Astrocyte of the spinal cord (primary cell): ENCODE measurements at regions not wholly inside any gene's neighbourhood (a gene's known extent, or its start where the extent isn't known, plus 50 kb on each side); places are given as distances from the start of the nearest gene placed in this dataset.

Source experiments
- DNase-seq: peaks from one replicate; pipeline ENCODE4 v3.0.0; 2011; ENCODE audit warnings: low read depth, low spot score
- H3K4me3 ChIP-seq: 2 replicates; pipeline ENCODE4 v1.5.1; 2011; ENCODE audit warnings: low read depth, mild to moderate bottlenecking, low read length, moderate library complexity
- CTCF ChIP-seq: IDR thresholded peaks from 2 replicates; pipeline ENCODE4 v1.5.1; 2012; ENCODE audit warnings: low read depth, mild to moderate bottlenecking, low read length, inconsistent platforms
- in situ Hi-C: cut with HindIII; loops from 2 replicates; pipeline ENCODE4 v1.10.0; 2017; ENCODE audit warnings: low sequenced_read_pairs

DNA sequence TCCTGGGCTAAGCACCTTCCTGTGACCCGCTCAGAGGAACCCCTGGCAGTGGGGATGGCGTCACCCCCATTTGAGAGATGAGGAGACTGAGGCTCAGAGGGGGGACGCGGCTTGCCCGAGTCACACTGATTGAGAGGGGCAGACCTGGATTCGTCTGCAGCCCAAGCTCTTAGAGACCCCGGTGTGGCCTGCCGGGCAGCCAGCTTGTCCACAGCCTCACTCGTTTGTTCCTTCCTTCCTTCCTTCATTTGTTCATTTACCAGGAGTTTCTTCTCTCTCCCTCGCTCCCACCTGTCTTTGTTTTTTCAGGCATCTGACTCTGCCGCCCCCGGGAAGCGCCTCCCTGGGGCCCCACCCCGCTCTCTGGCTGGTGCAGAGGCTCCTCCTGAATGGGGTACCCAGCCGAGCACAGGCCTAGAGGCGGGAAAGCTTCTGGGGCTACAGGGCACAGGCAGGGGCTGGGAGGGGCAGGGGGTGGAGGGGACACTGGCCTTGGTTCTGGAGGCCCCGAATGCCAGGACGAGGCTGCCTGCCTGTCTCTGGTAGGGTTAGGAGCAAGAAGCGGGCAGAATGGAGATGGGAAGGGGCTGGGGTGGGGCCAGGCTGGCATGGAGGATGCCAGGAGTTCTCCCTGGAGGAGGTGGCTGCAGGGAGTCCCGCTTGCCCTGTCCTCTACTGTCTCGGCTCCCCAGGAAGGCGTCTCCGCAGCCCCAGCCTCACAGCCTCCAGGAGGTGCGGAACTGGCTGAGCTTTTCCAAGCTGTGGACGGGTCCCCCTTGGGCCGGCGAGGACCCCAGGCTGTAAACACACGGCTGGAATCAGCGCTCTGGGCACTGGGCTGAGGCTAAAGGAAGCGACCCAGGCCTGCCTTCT lies 91.6 kb downstream of the UNCX start:
- DNase-seq = no peak
- in situ Hi-C loops = no loop called here
- H3K4me3 ChIP-seq = no peak overlapping the region
- TF ChIP-seq CTCF = no peak

GRCh38 chr7:1325246-1325645 lies 92.6 kb downstream of the UNCX start:
- TF ChIP-seq CTCF = no peak
- H3K4me3 ChIP-seq = no peak overlapping the region
- DNase-seq = no peak
- in situ Hi-C loops = no loop called here

DNA sequence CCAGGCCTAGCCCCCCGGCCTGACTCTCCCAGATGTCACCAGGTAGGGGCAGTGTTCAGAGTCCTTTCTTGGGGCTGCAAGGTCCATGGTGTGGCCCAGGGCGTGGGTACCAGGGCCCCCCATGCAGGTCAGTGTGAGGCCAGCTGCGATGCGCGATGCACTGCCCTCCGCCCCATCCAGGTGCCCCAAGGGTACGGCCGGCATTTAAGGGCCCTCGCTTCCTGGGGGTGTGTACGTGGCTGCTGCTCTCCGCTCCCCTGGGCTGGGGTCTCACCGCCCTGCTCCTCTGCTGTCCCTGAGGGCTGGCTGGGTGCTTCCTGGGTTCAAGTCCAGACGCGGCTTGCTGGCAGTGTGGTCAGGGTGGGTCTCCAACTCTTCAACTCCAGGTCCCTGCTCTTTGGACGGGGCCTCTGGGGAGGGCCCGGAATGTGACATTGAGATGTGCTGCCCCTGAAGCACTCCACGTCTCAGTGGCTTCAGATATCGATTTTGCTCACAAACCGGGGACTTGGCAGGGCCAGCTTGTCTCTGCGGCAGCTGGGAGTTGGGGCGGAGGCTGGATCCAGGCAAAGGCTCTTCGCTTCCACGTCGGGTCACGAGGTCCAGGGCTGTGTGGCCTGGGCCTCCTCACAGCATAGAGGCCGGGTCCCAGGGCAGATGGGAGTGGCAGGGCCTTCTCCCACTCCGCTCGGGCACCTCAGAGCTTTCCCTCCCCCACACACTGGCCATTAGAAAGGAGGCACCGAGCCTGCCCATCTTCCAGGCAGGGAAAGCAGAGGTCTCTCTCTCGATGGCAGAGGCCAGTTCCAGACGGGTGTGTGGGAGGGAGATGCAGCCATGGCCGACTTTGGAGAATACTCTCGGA lies 93.2 kb downstream of the UNCX start:
- in situ Hi-C loops = no loop called here
- no peak for DNase-seq
- H3K4me3 ChIP-seq = no peak overlapping the region
- TF ChIP-seq CTCF = no peak

DNA sequence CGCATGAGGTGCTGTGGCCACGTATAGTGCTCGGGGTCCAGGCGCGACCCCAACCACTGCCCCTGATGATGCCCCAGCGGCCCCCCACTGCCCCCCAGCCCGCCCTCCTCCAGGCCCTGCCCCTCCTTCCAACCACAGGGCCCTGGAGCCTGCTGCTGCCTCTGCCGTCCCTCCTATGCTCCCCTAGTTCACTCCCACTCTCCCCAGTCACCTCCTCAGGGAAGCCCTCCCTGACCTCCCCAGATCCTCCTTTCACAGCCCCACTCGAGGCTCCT lies 93.8 kb downstream of the UNCX start:
- no peak overlapping the region for H3K4me3 ChIP-seq
- in situ Hi-C loops = no loop called here
- no peak for TF ChIP-seq CTCF
- DNase-seq = no peak

DNA sequence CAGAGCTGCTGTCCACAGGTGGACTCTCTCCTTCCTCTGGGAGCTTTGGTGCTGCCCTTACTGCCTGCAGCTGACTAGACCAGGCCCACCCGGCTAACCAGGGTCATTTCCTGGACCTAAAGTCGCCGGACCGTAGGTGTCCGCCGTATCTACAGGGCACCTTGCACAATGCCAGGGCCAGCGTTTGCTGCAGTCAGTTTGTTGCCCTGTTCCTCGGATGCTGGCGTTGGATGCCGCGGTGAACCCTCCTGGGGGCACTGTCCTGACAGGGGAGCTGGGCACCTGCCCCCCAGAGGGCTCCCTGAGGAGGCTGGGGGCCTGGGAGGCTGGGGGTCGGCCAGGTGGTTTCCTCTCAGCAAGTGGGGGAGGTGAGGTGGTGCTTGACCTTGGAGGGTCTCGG lies 96.6 kb downstream of the UNCX start:
- in situ Hi-C loops = no loop called here
- DNase-seq = no peak
- no peak for TF ChIP-seq CTCF
- H3K4me3 ChIP-seq = no peak overlapping the region

DNA sequence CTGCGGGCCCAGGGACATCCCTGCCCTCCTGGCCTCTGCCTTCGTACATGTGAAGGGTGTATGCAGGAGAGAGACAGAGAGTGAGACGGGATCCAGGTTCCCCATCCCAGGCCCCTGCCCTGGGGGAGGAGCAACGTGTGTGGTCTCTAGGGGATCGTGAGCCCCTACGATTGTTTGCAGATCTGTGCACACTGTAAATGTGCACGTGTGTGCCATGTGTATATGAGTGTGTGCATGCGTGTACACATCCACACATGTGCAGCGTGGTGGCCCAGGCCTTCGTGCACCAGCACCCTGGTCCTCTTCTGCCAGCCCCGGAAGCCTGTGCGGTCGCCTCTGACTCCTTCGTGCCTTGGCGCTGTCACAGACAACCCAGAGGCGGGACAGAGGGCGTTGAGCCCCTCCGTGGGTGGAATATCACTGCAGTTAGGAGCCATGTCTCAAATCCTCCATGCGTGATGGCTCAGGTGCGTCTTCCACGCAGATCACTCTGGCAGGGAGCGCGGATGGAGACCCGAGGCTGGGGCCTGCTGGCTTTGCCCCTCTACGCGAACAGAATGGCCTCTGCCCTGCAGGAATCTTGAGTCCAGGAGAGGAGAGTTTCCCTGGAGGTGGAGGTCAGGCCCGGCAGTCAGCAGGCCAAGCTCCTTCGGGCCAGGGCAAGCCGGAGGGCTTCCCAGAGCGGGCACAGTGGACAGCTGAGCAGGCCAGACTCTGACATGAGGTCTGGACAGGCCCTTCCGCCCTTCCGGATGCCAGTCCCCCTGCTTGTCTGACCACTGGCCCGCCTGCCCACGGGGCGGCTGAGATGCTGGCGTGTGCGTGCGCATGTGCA lies 97.5 kb downstream of the UNCX start:
- TF ChIP-seq CTCF = no peak
- H3K4me3 ChIP-seq = no peak overlapping the region
- DNase-seq = no peak
- in situ Hi-C loops = no loop called here
